ENCODE measurements at regions not wholly inside any gene's neighbourhood (a gene's known extent, or its start where the extent isn't known, plus 50 kb on each side); places are given as distances from the start of the nearest gene placed in this dataset.

DNA sequence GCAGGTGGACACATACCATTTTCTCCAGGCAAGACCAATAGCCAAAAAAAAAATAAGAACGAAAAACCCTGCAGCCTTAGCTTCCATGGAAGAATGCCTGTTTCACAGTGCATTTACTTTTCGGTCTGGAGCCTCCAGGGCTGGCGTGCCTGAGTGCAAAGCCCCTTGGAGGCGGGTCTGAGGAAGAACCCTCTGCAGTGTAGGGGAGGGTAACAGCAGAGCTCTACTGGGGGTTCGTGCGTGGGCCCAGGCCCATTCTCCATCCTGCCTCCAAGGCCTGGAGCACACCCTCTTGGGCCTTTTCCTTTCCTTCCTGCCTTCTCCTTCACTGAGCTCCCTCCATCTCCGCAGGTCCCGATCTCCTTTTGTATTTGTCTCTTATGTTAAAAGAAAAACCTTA lies 172.3 kb upstream of the GLI3 start:
- H2BK15ac ChIP-seq (ENCODE audit: low read depth, low read length), result no peak overlapping the region
- H4K5ac ChIP-seq (ENCODE audit: insufficient read length, low read depth, low read length), result no peak overlapping the region
- Mint-ChIP-seq H3K36me3 (ENCODE audit: insufficient read depth in 1 of 3, low read depth in 3 of 3) (no peaks in the 10 kb centered on the region), H3K4me3 (no peak overlapping the region), H3K27me3 (ENCODE audit: low read depth) (no peaks in the 10 kb centered on the region), H3K9me3 (no peaks in the 10 kb centered on the region; a peak in 1 of 5 replicates), H3K27ac (no peak overlapping the region), H3K4me1 (peaks cover 0 to 3% of the 10 kb centered on the region in 2 experiments; a peak in 2 of 4 replicates)
- H3K23me2 ChIP-seq (ENCODE audit: insufficient read length, low read depth, low read length, poor library complexity, severe bottlenecking), result no peaks in the 10 kb centered on the region
- no peak overlapping the region for H3T11ph ChIP-seq (ENCODE audit: low read length)
- H3K4me2 ChIP-seq (ENCODE audit: insufficient read depth, insufficient read length, low read length), result no peak overlapping the region
- no peaks in the 10 kb centered on the region for H3K27me3 ChIP-seq (ENCODE audit: insufficient read depth, low read length)
- H3K18ac ChIP-seq (ENCODE audit: insufficient read length, low read depth, low read length), result no peak overlapping the region
- TF ChIP-seq, protein P1, sequence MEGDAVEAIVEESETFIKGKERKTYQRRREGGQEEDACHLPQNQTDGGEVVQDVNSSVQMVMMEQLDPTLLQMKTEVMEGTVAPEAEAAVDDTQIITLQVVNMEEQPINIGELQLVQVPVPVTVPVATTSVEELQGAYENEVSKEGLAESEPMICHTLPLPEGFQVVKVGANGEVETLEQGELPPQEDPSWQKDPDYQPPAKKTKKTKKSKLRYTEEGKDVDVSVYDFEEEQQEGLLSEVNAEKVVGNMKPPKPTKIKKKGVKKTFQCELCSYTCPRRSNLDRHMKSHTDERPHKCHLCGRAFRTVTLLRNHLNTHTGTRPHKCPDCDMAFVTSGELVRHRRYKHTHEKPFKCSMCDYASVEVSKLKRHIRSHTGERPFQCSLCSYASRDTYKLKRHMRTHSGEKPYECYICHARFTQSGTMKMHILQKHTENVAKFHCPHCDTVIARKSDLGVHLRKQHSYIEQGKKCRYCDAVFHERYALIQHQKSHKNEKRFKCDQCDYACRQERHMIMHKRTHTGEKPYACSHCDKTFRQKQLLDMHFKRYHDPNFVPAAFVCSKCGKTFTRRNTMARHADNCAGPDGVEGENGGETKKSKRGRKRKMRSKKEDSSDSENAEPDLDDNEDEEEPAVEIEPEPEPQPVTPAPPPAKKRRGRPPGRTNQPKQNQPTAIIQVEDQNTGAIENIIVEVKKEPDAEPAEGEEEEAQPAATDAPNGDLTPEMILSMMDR (conservative IDR thresholded peaks at IDR 0.05), result no peak
- H3K4ac ChIP-seq (ENCODE audit: low read depth, low read length), result no peak overlapping the region
- no peaks in the 10 kb centered on the region for H3K79me1 ChIP-seq (ENCODE audit: insufficient read depth, low read depth, low read length, poor library complexity, severe bottlenecking)
- no peak overlapping the region for H4K91ac ChIP-seq (ENCODE audit: insufficient read length, low read depth, low read length)
- H2BK20ac ChIP-seq (ENCODE audit: low read depth, low read length, poor library complexity, severe bottlenecking), result no peak overlapping the region
- H3K4me1 ChIP-seq (ENCODE audit: insufficient read depth, low read length), result no peaks in the 10 kb centered on the region
- H3K9ac ChIP-seq (ENCODE audit: extremely low read depth, insufficient read length, low read length), result no peak overlapping the region
- no peak overlapping the region for H3K56ac ChIP-seq (ENCODE audit: insufficient read length, low read depth, low read length)
- no peak overlapping the region for H3K27ac ChIP-seq (ENCODE audit: insufficient read length, low read depth, low read length)
- H2BK12ac ChIP-seq (ENCODE audit: insufficient read length, low read depth, low read length), result no peak overlapping the region
- H4K8ac ChIP-seq (replicated peaks; ENCODE audit: insufficient read length, low read depth, low read length), result no peak overlapping the region
- no peaks in the 10 kb centered on the region for H3K9me3 ChIP-seq (ENCODE audit: control insufficient read depth, low read depth, low read length)
- no CpG with 5 or more reads among the region's 8 CpGs for WGBS (ENCODE audit: extremely low coverage, insufficient read length, low lambda C conversion rate)
- H4K20me1 ChIP-seq (ENCODE audit: control insufficient read depth, insufficient read depth, insufficient read length), result no peaks in the 10 kb centered on the region
- no peak overlapping the region for H3K14ac ChIP-seq (ENCODE audit: insufficient read depth, low read length)
- no peak overlapping the region for H2BK120ac ChIP-seq (ENCODE audit: low read depth, low read length, poor library complexity, severe bottlenecking)
- no peak overlapping the region for H3K23ac ChIP-seq (ENCODE audit: insufficient read length, low read depth, low read length)
- no peak for DNase-seq
- H2AK5ac ChIP-seq (ENCODE audit: insufficient read length, low read length), result no peak overlapping the region
- no peaks in the 10 kb centered on the region for H3K79me2 ChIP-seq (ENCODE audit: insufficient read depth, low read length)
- H2AFZ ChIP-seq (ENCODE audit: low read length), result no peak overlapping the region
- no peak overlapping the region for H2BK5ac ChIP-seq (ENCODE audit: insufficient read length, low read length)
